Muscle layer of colon (tissue), 2 donors: ENCODE measurements at regions not wholly inside any gene's neighbourhood (a gene's known extent, or its start where the extent isn't known, plus 50 kb on each side); places are given as distances from the start of the nearest gene placed in this dataset.

Source experiments
- H3K27ac ChIP-seq: one replicate; pipeline ENCODE4 v1.7.0; 2013; ENCODE audit warnings: low read depth, mild to moderate bottlenecking, low read length, moderate library complexity
- H3K27me3 ChIP-seq, 2 donors: one replicate each; pipeline ENCODE4 v1.7.0; 2013; ENCODE audit warnings: low read length in 2 of 2, mild to moderate bottlenecking in 2 of 2; ENCODE audit not compliant: insufficient read depth in 2 of 2, control insufficient read depth in 1 of 2
- H3K36me3 ChIP-seq: one replicate; pipeline ENCODE4 v1.7.0; 2013; ENCODE audit warnings: mild to moderate bottlenecking, low read length; ENCODE audit not compliant: insufficient read depth
- H3K4me1 ChIP-seq: one replicate; pipeline ENCODE4 v1.7.0; 2013; ENCODE audit warnings: mild to moderate bottlenecking, low read length; ENCODE audit not compliant: insufficient read depth
- H3K4me3 ChIP-seq, 2 donors: one replicate each; pipeline ENCODE4 v1.7.0; 2013; ENCODE audit warnings: low read length in 2 of 2, low read depth in 1 of 2, mild to moderate bottlenecking in 1 of 2, moderate library complexity in 1 of 2
- H3K9ac ChIP-seq: one replicate; pipeline ENCODE4 v1.7.0; 2013; ENCODE audit warnings: low read length
- H3K9me3 ChIP-seq: one replicate; pipeline ENCODE4 v1.7.0; 2013; ENCODE audit warnings: mild to moderate bottlenecking, low read length
- donor health status: abdominal sarcoma.
- donor health status: Adenocarcinoma of cecum.

DNA sequence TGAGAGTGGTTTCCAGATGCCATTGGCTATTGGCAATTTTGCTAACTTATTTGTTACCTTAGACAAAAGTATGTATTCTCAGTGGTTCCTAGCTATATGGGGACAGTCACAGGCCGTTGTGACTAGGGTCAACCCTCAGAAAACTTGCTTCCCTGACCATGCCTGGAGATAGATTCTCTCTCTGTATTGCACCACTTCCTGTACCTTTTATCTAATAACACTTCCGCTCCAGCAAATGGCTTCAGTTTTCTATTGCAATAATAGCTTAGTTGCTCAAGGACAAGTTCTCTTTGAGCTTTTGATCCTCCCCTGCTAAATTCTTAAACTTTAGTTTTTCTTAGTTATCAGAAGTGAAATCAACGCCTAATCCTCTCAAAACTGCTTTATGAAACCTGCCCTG is 338.0 kb downstream of the RMST start:
- Histone ChIP-seq H3K36me3 (no peaks in the 10 kb centered on the region), H3K9ac (no peak overlapping the region), H3K4me3 (no peak overlapping the region), H3K27me3 (no peaks in the 10 kb centered on the region), H3K27ac (no peak overlapping the region), H3K4me1 (no peaks in the 10 kb centered on the region), H3K9me3 (no peaks in the 10 kb centered on the region)

DNA sequence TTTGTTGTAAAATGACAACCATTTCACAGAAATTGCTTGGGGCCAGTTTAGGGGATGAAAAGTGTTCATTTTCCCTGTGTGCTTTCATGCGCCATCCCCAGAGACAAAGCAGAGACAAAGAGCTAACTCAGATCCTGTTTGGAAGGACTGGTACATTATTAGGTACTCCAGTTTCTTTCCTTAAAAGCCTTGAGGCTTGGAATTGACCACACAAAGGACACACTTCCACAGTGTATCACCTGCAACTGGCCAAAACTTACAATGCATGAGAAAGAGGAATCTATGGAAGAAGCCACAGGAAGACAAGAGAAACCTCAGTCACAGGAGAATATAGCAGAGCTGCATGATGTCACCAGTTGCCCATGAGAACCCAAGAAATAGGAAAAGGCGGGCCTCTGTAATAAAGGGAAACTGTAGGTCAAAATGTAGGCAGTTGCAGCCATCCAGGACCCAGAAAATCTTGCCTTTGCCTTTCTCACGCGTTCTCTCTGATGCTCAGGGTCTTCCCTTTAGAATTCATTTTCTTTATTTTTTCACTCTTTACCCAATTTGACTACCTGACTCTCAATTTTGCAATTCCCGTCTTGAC is 339.0 kb downstream of the RMST start:
- Histone ChIP-seq H3K27me3 (no peaks in the 10 kb centered on the region), H3K9ac (no peak overlapping the region), H3K4me3 (no peak overlapping the region), H3K27ac (no peak overlapping the region), H3K9me3 (no peaks in the 10 kb centered on the region), H3K4me1 (no peaks in the 10 kb centered on the region), H3K36me3 (no peaks in the 10 kb centered on the region)

DNA sequence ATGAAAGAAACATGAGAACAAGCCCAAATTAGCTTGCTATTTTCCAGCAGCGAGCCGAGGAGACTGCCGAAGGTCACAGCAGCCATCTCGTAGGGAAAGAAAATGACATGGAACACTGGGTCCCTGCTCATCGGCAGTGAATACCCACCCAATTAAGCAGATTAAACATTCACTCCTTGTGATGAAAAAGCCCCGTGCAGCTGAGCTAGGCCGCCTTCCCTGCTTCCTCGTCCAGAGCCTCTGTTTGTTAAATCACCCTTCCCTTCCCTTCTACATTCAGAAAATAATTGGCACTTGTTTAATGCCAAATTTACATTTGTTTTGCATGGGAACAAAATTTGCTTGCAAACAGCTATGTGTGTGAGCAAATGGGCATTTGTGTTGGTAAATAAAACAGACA is 342.5 kb downstream of the RMST start:
- Histone ChIP-seq H3K4me1 (no peaks in the 10 kb centered on the region), H3K27me3 (no peaks in the 10 kb centered on the region), H3K9me3 (no peaks in the 10 kb centered on the region), H3K9ac (no peak overlapping the region), H3K36me3 (no peaks in the 10 kb centered on the region), H3K27ac (no peak overlapping the region), H3K4me3 (no peak overlapping the region)

DNA sequence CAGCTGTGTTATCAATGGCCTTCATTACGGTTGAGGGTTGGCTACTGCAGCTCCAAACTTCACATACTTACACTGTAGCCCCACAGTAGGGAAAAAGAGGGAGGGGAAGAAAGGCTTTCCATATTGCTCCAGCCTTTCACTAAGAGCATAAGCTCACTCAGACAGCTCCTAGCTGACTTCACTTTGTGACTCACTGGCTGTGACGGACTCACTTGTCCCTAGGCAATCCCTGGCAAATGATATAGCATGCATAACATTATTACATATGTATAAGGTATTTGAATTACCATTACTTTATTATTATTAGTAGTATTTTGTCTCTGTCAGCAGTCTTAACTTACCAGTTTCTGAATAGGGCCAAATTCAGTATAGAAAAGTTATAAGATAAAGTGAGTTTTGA is 350.7 kb downstream of the RMST start:
- Histone ChIP-seq H3K9ac (no peak overlapping the region), H3K36me3 (no peaks in the 10 kb centered on the region), H3K4me1 (no peaks in the 10 kb centered on the region), H3K9me3 (no peaks in the 10 kb centered on the region), H3K27ac (no peak overlapping the region), H3K27me3 (no peaks in the 10 kb centered on the region), H3K4me3 (no peak overlapping the region)

DNA sequence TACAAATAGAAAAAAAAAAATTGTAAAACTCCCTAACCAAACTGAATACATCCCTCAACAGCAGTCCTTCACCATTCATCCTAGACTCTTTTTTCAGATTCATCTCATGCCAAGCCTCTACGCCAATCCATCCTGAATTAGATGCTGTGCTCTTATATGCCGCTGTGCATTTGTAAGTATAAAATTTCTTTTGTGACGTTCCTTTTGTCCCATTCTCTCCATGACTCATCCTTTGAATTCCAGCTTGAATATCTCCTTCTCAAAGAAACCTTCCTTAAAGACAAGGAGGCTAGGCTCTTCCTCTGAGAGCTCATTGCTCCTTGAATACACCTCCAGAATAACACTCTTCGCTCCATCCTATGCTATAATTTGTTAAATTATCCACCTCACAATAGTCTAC is 359.2 kb downstream of the RMST start:
- no peaks in the 10 kb centered on the region for H3K4me1 ChIP-seq
- H3K9me3 ChIP-seq: no peaks in the 10 kb centered on the region
- H3K9ac ChIP-seq: no peak overlapping the region
- no peak overlapping the region for H3K27ac ChIP-seq
- H3K4me3 ChIP-seq: no peak overlapping the region
- H3K36me3 ChIP-seq: no peaks in the 10 kb centered on the region
- H3K27me3 ChIP-seq: no peaks in the 10 kb centered on the region

DNA sequence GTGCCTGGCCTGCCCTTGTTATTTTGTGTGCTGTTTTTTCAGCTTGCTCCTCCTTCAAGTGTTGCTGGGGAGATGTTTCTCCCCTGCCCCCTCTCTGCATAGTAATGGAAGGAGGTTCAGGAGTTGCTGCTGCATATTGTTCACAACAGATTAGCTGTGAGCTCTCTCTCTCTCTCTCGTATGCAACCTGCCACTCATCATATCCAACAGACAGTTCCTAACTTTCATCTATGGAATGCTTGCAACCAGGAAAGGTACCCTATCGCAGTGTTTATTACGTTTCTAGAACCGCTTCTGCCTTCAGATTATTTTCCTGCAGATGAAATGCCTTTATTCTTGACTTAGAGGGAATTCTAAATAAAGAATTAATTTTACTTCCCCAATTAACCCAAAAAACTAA is 372.9 kb downstream of the RMST start:
- peaks cover 5% of the 10 kb centered on the region for H3K4me1 ChIP-seq
- no peaks in the 10 kb centered on the region for H3K9me3 ChIP-seq
- no peaks in the 10 kb centered on the region for H3K27me3 ChIP-seq
- H3K27ac ChIP-seq: no peak overlapping the region
- no peak overlapping the region for H3K9ac ChIP-seq
- no peak overlapping the region for H3K4me3 ChIP-seq
- no peaks in the 10 kb centered on the region for H3K36me3 ChIP-seq

DNA sequence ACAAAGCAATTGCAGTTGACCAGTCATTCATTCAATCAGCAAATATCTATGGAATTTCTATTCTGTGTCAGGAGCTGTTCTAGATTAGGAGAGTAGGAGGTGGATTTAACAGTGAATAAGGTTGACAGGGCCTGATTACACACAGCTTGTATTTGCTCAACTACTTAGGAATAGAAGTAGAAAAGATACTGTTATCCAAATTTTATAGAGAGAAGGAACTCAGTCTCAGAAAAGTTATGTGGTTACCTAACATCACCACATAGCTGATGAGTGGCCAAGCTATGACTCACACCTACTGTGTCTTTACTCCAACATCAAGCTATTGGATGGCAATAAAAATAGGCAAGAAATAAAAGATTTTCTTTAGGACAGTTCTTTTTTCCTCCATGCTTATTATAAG is 374.8 kb downstream of the RMST start:
- no peaks in the 10 kb centered on the region for H3K36me3 ChIP-seq
- no peak overlapping the region for H3K27ac ChIP-seq
- H3K9ac ChIP-seq: no peak overlapping the region
- no peak overlapping the region for H3K4me3 ChIP-seq
- peaks cover 5% of the 10 kb centered on the region for H3K4me1 ChIP-seq
- H3K9me3 ChIP-seq: no peaks in the 10 kb centered on the region
- H3K27me3 ChIP-seq: no peaks in the 10 kb centered on the region

DNA sequence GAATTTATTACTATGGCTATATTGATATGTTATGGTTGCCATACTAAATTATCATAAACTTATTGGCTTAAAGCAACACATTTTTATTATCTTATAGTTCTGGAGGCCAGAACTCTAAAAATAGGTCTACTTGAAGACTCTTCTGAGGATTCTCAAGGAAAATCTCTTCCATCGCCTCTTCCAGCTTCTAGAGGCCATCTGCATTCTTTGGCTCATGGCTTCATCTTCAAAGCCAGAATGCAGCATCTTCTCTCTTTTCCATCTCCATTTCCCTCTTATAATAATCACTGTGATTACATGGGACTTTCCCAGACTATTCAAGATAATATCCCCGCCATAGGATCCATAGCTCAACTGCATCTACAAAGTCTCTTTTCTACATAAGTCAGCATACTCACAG is 385.4 kb downstream of the RMST start:
- H3K4me3 ChIP-seq: no peak overlapping the region
- H3K27me3 ChIP-seq: no peaks in the 10 kb centered on the region
- no peak overlapping the region for H3K27ac ChIP-seq
- H3K9me3 ChIP-seq: no peaks in the 10 kb centered on the region
- no peaks in the 10 kb centered on the region for H3K36me3 ChIP-seq
- no peaks in the 10 kb centered on the region for H3K4me1 ChIP-seq
- H3K9ac ChIP-seq: no peak overlapping the region

DNA sequence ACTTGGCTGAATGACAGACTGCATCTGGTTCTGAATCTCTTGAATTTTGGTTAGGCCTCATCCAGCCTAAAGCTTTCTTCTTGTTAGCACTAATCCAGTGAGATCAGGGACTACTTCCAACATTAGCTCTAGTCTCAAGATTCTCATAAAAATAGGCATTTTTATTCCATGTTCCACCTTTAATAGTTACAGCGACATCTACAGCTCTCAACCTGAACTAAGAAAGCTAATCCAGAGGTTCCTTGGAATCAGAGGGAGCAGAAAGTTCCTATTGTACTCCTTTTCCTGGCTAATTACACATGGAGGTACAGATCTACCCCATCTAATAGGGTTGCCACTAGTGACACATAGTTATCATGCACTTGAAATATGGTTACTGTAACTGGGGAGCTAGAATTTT is 391.9 kb downstream of the RMST start:
- Histone ChIP-seq H3K9ac (no peak overlapping the region), H3K4me3 (no peak overlapping the region), H3K27me3 (no peaks in the 10 kb centered on the region), H3K4me1 (no peaks in the 10 kb centered on the region), H3K36me3 (no peaks in the 10 kb centered on the region), H3K9me3 (no peaks in the 10 kb centered on the region), H3K27ac (no peak overlapping the region)

DNA sequence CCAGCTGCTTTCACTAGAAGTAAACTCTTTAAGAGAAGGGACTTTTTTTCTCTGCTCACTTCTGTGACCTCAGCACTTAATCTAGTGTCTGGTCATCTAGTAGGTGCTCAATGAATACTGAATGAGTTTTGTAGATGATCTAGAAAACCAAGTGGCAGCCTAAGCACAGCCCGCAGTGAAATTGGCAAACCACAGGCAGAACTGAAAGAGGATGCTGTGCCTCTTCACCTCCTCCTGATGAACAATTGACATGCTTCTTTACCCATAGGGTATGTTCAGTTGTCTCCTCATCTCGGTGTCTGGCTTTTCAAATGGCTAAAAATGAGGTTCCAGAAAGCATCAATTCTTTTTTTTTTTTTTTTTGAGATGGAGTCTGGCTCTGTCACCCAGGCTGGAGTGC is 399.5 kb downstream of the RMST start:
- H3K27ac ChIP-seq: no peak overlapping the region
- H3K36me3 ChIP-seq: no peaks in the 10 kb centered on the region
- no peaks in the 10 kb centered on the region for H3K27me3 ChIP-seq
- H3K9me3 ChIP-seq: no peaks in the 10 kb centered on the region
- no peaks in the 10 kb centered on the region for H3K4me1 ChIP-seq
- no peak overlapping the region for H3K9ac ChIP-seq
- no peak overlapping the region for H3K4me3 ChIP-seq

DNA sequence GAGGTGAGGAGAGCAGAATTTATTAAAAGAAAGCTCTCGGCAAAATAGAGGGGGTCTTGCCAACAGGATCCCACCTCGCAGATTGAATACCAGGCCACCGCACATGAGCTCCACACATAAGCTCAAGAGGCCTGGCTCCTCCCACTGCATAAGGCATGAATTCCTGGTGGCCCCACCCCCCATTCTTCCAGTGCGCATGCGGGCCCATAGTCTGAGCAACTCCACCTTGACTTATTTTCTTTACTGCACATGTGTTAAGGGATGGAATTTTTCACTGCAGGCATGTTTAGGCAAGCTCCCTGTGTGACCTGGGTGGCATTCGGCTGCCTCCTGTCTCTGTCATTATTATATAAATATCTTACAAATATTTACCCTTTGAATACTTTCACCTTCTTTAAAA is 412.5 kb downstream of the RMST start:
- Histone ChIP-seq H3K27me3 (no peaks in the 10 kb centered on the region), H3K4me3 (no peak overlapping the region), H3K9me3 (no peaks in the 10 kb centered on the region), H3K27ac (no peak overlapping the region), H3K36me3 (no peaks in the 10 kb centered on the region), H3K4me1 (peaks cover 4% of the 10 kb centered on the region), H3K9ac (no peak overlapping the region)

DNA sequence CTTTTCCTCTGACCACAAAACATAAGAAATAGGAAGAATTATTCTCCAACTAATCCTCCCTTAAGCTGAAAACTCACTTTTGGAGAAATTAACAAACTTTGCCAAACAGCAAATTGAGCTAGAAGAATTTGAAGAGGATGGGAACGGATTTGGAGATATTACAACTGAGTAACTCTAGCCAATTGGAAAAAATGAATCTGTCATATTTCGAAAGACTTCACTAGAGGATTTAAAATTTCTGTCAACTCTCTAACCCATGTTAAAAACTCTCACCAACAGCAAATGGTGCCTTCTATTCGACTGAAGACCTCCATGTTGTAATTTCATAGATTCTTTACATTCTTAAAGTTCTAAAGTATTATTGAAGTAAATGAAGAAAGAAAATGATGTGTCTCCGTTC is 414.2 kb downstream of the RMST start:
- Histone ChIP-seq H3K36me3 (no peaks in the 10 kb centered on the region), H3K27ac (no peak overlapping the region), H3K4me1 (peaks cover 4% of the 10 kb centered on the region), H3K4me3 (no peak overlapping the region), H3K9me3 (no peaks in the 10 kb centered on the region), H3K27me3 (no peaks in the 10 kb centered on the region), H3K9ac (no peak overlapping the region)
